RWPE2 (cell line): ENCODE measurements at regions not wholly inside any gene's neighbourhood (a gene's known extent, or its start where the extent isn't known, plus 50 kb on each side); places are given as distances from the start of the nearest gene placed in this dataset.

ENCODE experiments used
- ATAC-seq: fragments of 200-7000 bp; cut with Tn5 transposase; 3 replicates; pipeline ENCODE4 v1.9.1; 2021; ENCODE audit warnings: low read depth
- DNase-seq: peaks from one replicate; pipeline ENCODE4 v3.0.0-alpha.2; 2020; ENCODE audit warnings: low spot score
- H3K27ac ChIP-seq: fragments of 450-650 bp; 2 replicates; pipeline ENCODE4 v1.5.1; 2017; ENCODE audit warnings: mild to moderate bottlenecking; ENCODE audit not compliant: poor library complexity, severe bottlenecking
- H3K27me3 ChIP-seq: fragments of 250-450 bp; sonication (Bioruptor Pico); 2 replicates; pipeline ENCODE4 v1.5.1; 2021; ENCODE audit warnings: mild to moderate bottlenecking, moderate library complexity; ENCODE audit not compliant: insufficient read depth, poor library complexity, severe bottlenecking
- H3K36me3 ChIP-seq: fragments of 250-450 bp; sonication (Bioruptor Pico); 2 replicates; pipeline ENCODE4 v1.5.1; 2020; ENCODE audit warnings: low read depth, mild to moderate bottlenecking, moderate library complexity
- H3K4me1 ChIP-seq: fragments of 250-450 bp; sonication (Bioruptor Pico); 2 replicates; pipeline ENCODE4 v1.5.1; 2021; ENCODE audit warnings: mild to moderate bottlenecking, moderate library complexity; ENCODE audit not compliant: insufficient read depth, poor library complexity, severe bottlenecking
- H3K4me3 ChIP-seq: fragments of 250-450 bp; sonication (Bioruptor Pico); 2 replicates; pipeline ENCODE4 v1.5.1; 2021; ENCODE audit warnings: mild to moderate bottlenecking, moderate library complexity; ENCODE audit not compliant: severe bottlenecking
- H3K9me3 ChIP-seq: fragments of 250-450 bp; sonication (Bioruptor Pico); 2 replicates; pipeline ENCODE4 v1.5.1; 2021; ENCODE audit warnings: mild to moderate bottlenecking, moderate library complexity; ENCODE audit not compliant: severe bottlenecking
- TF ChIP-seq, protein P1 (sequence below): fragments of 450-650 bp; IDR thresholded peaks from one replicate; pipeline ENCODE4 v1.5.1; 2017; ENCODE audit warnings: mild to moderate bottlenecking, moderate library complexity; ENCODE audit not compliant: poor library complexity, severe bottlenecking

DNA sequence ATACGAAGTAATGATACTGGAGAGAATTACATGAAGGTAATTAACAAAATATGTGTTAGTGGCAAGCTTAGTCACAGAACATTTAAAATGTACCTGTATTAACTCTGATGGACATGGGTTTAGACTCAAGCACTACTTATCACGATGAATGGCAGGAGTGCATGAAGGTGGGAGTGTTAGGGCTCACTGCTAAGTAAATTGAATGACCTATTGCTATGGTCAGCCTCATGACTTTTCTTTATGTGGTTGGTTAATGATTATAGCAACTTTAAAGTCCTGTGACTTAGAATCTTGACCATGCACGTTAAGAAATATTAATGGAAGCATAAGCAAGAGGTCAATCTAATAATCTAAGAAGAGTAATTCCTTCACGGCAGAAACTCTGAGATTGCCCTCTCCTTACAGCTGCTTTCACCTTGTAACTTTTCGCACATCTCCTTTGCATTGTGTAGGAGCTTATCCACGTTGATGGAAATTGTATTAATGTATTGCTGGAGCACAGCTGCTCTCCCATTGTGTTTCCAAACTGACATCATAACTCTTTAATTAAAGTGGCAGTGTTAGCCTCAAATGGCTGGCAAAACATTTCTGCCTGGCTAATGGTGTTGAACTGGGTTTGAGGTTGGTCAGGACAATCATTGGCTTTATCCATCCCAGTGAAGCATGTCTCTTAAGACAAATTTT, 114.5 kb downstream of the RXFP2 start:
- no peak for DNase-seq
- no peaks in the 10 kb centered on the region for H3K9me3 ChIP-seq
- H3K4me1 ChIP-seq, result no peaks in the 10 kb centered on the region
- no peak overlapping the region for H3K27ac ChIP-seq
- no peaks in the 10 kb centered on the region for H3K36me3 ChIP-seq
- no peak overlapping the region for H3K4me3 ChIP-seq
- TF ChIP-seq, protein P1, sequence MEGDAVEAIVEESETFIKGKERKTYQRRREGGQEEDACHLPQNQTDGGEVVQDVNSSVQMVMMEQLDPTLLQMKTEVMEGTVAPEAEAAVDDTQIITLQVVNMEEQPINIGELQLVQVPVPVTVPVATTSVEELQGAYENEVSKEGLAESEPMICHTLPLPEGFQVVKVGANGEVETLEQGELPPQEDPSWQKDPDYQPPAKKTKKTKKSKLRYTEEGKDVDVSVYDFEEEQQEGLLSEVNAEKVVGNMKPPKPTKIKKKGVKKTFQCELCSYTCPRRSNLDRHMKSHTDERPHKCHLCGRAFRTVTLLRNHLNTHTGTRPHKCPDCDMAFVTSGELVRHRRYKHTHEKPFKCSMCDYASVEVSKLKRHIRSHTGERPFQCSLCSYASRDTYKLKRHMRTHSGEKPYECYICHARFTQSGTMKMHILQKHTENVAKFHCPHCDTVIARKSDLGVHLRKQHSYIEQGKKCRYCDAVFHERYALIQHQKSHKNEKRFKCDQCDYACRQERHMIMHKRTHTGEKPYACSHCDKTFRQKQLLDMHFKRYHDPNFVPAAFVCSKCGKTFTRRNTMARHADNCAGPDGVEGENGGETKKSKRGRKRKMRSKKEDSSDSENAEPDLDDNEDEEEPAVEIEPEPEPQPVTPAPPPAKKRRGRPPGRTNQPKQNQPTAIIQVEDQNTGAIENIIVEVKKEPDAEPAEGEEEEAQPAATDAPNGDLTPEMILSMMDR, result no peak
- H3K27me3 ChIP-seq, result no peaks in the 10 kb centered on the region
- no peak for ATAC-seq

DNA sequence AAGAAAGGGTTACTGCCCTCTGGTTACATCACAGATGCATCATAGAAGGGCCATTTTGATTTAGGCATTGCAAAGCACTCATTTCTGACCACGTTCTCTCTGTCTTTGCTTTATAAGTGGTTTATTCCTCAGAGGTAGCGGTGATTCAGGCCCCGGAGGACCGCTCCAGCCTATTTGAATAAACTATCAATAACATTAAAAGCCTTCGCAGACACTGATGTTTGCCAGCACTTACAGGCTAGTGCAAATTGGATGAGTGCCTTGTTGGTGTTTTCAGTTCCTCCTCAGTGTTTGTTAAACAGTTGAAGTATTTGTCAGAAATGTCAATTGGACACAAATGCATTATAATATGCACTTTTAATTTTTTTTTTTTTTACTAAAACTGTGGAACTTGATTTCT, 120.2 kb downstream of the RXFP2 start:
- Histone ChIP-seq H3K9me3 (no peaks in the 10 kb centered on the region), H3K36me3 (no peaks in the 10 kb centered on the region), H3K4me3 (no peak overlapping the region), H3K4me1 (no peaks in the 10 kb centered on the region), H3K27ac (no peak overlapping the region), H3K27me3 (no peaks in the 10 kb centered on the region)
- TF ChIP-seq, protein P1, result no peak
- DNase-seq (no peak), ATAC-seq (no peak)

DNA sequence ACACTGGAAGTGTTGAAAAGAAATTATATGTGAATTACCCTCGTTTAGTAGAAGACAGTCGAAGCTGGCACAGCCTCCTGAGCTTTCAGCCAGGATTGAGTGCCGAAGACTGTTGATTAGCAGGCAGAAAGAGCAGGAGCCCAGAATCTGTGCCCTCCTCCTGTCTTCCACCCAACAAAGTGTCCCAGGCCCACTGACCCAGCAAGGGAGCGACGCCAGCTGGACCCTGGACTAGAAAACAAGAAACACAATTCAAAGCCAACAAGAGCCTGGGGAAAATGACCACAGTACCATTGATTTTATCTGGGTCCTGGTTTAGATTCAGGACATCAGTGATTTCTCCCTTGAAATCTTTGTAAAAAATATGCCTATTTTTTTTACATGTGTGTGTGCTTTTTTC, 120.7 kb downstream of the RXFP2 start:
- ATAC-seq, result no peak
- Histone ChIP-seq H3K4me1 (no peaks in the 10 kb centered on the region), H3K27me3 (no peaks in the 10 kb centered on the region), H3K27ac (no peak overlapping the region), H3K36me3 (no peaks in the 10 kb centered on the region), H3K4me3 (no peak overlapping the region), H3K9me3 (no peaks in the 10 kb centered on the region)
- DNase-seq, result no peak
- TF ChIP-seq, protein P1, result no peak

DNA sequence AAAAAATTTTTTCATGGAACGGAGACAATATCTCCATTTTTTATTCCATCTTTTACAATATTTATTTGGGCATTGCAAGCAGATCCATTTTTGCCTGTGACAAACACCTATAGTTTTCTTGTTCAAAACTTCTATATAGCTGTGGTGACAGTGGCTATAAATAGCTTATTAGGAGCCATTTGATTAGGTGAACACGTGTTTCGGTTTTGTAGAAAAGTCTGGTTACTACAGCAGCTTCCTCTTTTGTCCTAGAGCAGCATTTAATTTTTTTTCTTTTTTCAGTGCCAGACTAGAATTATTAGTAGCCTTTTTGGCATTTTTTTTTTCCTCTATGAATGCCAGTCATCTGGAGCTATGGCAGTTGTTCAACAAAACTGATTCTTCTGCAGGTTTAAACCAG, 123.5 kb downstream of the RXFP2 start:
- ATAC-seq (no peak), DNase-seq (no peak)
- H3K4me1 ChIP-seq, result no peaks in the 10 kb centered on the region
- TF ChIP-seq, protein P1, result no peak
- H3K27ac ChIP-seq, result no peak overlapping the region
- no peaks in the 10 kb centered on the region for H3K9me3 ChIP-seq
- H3K27me3 ChIP-seq, result no peaks in the 10 kb centered on the region
- no peaks in the 10 kb centered on the region for H3K36me3 ChIP-seq
- no peak overlapping the region for H3K4me3 ChIP-seq

DNA sequence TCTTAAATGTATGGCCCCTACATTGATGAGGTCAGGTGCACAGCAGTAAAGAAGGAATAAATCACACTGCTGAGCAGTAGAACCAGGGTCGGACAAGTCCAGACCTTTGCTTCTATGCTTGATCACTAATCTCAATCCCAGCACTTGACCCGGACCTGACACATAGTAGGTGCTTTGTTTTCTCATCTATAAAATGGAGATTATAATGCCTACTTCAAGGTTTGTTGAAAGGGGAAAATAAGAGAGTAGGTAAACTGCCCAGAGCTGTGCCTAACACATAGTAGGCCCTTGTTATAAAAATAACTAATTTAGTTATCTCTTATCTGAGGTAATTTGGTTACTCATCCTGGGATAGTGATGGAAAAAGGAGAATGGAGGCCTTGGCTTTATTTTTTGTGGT, 125.0 kb downstream of the RXFP2 start:
- no peak for DNase-seq
- H3K9me3 ChIP-seq, result no peaks in the 10 kb centered on the region
- H3K4me3 ChIP-seq, result no peak overlapping the region
- no peak for ATAC-seq
- H3K27ac ChIP-seq, result no peak overlapping the region
- H3K4me1 ChIP-seq, result no peaks in the 10 kb centered on the region
- TF ChIP-seq, protein P1, result no peak
- H3K27me3 ChIP-seq, result no peaks in the 10 kb centered on the region
- no peaks in the 10 kb centered on the region for H3K36me3 ChIP-seq
